ENCODE measurements at regions not wholly inside any gene's neighbourhood (a gene's known extent, or its start where the extent isn't known, plus 50 kb on each side); places are given as distances from the start of the nearest gene placed in this dataset.

DNA sequence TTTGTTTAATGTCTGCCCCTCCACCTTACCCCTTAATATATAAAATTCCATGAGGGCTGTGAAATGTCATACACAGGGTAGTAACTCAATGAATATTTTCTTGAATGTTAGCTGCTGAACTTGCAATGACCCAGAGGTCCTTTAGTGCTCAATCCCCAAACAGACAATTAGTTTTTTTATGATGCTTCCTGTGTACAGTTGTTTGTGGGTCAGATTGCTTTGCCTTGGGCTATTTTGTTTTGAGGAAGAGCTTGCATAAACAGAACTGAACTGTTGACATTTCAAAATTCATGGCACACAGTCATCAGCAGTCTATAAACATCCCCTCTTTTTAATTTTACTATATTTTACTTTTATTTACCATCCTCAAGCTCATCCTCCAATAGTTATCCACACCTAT lies 820.5 kb upstream of the SEL1L start:
- DNase-seq (ENCODE audit: low read depth in 2 of 2): no peak

- no peak for DNase-seq (ENCODE audit: low read depth in 2 of 2)
Observed at GRCh38 chr14:82359201-82359600, 825.5 kb upstream of the SEL1L start.

DNA sequence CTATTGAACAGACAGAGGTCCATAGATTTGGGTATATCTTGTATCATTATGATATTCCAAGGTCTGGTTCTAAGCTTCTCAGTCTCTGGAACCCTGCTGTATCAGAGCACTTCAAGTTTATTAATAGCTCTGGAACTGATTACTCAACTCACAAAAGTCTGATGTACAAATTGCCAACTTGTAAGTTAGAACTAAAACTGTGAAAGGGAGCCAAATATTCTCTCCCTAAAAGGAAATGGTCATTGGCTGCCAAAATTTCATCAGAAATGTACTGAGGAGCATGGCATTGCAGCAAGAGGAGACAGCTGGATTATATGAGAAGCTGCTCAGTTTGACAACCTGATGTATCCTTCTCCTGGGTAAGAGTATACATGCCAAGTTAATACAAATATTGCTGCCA lies 828.8 kb upstream of the SEL1L start:
- DNase-seq (ENCODE audit: low read depth in 2 of 2): no peak

DNA sequence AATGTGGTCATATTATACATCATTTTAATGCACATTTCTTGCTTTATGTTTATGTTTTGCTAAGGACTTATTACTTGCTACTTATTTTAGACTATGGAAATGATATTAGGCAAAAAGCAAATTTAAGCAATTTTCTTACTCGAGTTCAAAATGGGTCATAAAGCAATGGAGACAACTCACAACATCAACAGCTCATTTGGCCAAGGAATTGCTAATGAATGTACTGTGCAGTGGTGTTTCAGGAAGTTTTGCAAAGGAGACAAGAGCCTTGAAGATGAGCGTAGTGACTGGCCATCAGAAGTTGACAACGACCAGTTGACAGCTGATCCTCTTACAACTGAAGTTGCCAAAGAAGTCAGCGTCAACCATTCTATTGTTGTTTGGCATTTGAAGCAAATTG lies 831.8 kb upstream of the SEL1L start:
- DNase-seq (ENCODE audit: low read depth in 2 of 2): no peak

GRCh38 chr14:82366803-82367202 lies 833.1 kb upstream of the SEL1L start:
- no peak for DNase-seq (ENCODE audit: low read depth in 2 of 2)

- no peak for DNase-seq (ENCODE audit: low read depth in 2 of 2)
Observed at GRCh38 chr14:82379291-82379690, 845.6 kb upstream of the SEL1L start.

DNA sequence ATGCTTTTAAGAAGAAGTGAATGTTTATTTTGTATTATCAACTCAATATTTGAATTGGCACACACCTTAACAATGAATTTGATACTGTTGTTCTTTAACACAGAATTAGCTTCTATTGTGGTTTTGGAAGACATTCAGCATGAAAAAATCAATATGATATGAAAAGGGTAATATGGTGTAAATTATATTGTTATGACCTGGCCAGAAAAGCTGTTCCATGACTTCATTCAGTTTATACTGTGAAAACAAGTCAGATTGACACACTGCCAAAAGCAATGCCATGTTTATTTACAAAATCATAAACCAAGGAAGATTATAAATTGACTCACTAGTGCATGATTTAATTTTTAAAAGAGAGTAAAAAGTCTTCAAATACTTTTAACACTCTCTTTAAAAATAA lies 851.4 kb upstream of the SEL1L start:
- DNase-seq (ENCODE audit: low read depth in 2 of 2): no peak

DNA sequence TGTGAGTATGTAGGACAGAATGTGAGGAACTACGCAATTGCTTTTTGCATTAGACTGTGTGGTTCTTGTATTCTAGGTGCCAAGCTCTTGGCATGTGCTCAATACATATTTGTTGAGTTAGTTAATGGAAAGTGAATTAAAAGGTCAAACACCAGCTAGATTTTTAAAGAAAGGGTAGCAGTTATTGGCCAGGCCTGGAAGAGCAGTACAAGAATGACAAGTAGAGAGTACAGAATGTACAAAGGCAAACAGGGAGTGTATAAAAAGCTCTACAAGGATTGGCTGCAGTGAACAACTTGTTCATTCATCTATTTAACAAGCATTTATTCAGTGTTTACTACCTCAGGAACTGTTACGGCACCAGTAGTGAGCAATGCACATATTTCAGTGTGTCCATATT lies 854.0 kb upstream of the SEL1L start:
- no peak for DNase-seq (ENCODE audit: low read depth in 2 of 2)

DNA sequence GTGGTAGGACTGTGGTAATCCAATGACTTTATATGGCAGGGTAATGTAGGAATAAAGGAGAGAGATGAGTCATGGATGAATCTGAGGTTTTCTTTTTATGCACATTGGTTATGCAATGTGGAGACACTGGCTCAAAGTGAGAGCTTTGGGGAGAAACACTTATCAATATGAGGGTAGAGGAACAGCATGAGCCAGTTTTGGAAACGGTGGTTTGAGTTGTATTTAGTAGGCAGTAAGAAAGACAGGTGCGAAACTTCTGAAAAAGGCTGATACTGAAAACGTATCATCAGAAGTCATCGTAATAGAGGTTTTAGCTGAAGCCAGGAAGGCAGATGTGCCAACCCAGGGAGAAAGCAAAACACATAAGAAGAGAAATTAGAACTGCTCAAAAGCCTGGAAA lies 854.8 kb upstream of the SEL1L start:
- no peak for DNase-seq (ENCODE audit: low read depth in 2 of 2)

- DNase-seq (ENCODE audit: low read depth in 2 of 2): no peak
Observed at GRCh38 chr14:82390586-82390985, 856.9 kb upstream of the SEL1L start.

- no peak for DNase-seq (ENCODE audit: low read depth in 2 of 2)
Observed at GRCh38 chr14:82394916-82395315, 861.3 kb upstream of the SEL1L start.

DNA sequence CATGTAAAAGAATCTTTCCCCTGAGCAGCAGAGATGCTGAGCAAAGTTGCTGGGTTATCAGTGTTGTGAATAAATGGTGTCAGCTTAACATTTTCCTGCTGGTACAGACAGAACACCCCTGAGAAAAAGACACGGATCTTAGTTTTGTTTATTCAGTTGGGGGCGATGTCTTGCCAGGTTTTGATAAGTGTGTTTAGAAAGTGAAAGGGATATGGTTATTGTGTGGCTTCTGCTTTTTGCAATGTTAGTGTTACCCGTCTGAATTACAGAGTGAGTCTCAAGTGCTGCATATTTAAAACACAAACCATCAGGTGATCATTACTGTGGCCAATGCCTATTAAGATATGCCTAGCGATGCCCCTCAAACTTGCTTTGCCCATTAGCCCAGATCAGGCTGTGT lies 864.6 kb upstream of the SEL1L start:
- no peak for DNase-seq (ENCODE audit: low read depth in 2 of 2)

DNA sequence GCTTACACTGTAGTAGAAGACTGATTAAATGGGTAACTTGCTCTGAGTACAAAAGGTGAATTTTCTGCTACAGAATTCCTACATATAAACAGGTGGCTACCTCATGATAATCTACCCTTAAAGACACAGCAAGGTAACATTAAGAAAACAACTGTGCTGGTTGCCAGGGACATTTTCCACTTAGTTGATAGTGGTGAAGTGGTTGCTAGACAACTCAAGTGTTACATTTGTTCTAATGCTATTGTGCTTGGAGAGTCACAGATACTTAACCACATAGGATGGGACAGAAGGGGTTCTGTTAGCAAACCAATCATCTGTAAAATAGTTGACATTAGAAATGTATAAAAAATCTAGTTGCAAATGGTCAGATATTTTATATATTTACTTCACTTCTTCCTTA lies 870.3 kb upstream of the SEL1L start:
- no peak for DNase-seq (ENCODE audit: low read depth in 2 of 2)

DNA sequence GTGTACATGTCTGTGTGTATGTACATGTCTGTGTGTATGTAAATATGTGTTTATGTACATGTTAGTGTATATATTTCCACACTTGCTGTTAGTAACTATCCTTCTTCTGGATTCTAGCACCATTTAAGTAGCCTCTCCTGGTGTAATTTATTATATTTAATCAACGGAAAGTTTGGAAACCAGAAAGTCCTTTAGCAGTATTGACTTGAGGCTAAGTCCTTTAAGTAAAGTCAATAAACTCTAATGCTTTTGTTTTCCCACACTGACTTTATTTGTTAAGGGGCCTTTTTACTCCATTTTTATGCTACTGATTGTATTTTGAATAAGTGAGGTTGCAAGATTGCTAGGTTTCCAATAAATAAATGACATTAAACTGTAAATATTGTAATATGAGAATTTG lies 876.4 kb upstream of the SEL1L start:
- no peak for DNase-seq (ENCODE audit: low read depth in 2 of 2)

DNA sequence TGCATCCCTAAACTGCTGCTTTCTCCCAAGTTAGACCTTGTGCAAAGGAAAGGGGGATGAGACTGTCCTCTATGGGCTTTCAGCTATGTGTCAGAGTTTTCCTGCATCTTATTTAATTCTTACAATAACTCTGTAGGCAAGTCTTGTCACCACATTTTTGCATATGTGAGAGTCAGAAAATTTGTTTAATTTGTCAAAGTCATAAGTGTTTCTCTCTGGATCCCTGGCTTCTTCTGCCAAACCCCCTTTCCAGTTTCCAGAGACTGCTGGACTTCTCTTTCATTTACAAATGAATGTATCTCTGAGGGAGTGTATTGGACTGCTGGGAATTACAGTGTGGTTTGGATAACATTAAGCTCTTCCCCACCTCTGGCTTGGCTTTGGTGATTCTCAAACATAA lies 877.6 kb upstream of the SEL1L start:
- DNase-seq (ENCODE audit: low read depth in 2 of 2): no peak

DNA sequence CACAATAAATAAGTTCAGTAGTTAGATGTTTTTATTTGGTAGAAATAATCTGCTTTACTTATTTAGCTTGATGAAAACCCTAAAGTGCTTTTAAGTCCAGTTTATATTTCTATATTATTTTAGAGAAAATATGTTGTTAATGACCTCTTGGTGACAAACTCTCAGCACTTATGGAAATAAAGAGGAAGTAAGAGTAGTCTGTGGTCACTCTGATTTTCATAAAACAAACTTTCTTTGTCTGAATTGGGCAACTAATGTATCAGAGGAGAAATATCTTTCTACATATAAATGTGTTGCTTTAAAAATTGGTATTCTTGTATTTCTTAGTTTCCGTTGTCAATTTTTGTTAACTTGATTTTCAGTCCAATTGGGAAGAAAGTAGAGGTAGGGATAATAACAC lies 878.9 kb upstream of the SEL1L start:
- DNase-seq (ENCODE audit: low read depth in 2 of 2): no peak

- DNase-seq (ENCODE audit: low read depth in 2 of 2): no peak
Observed at GRCh38 chr14:82414853-82415539, 881.3 kb upstream of the SEL1L start.

GRCh38 chr14:82419933-82420332 lies 886.3 kb upstream of the SEL1L start:
- DNase-seq (ENCODE audit: low read depth in 2 of 2): no peak

DNA sequence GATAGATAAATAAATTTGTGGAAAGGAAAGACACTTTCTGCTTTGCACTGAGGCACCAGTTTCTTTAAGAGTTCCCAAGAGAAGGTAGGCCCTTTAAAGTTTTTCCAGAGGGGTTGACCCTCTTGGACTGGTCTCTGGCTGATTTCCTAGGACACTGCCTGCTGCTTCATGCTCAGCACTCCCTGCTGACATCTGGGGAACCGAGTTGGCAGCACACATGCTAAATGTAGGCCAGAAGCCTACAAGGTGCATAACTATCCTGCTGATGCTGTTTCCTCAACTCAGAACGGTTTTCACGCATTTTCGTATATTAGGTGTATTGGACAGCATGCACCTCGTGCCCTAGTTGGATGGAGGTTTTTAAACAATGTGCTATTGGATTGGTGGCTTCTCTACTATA lies 887.2 kb upstream of the SEL1L start:
- DNase-seq (ENCODE audit: low read depth in 2 of 2): no peak

GRCh38 chr14:82421286-82421685 lies 887.6 kb upstream of the SEL1L start:
- no peak for DNase-seq (ENCODE audit: low read depth in 2 of 2)

DNA sequence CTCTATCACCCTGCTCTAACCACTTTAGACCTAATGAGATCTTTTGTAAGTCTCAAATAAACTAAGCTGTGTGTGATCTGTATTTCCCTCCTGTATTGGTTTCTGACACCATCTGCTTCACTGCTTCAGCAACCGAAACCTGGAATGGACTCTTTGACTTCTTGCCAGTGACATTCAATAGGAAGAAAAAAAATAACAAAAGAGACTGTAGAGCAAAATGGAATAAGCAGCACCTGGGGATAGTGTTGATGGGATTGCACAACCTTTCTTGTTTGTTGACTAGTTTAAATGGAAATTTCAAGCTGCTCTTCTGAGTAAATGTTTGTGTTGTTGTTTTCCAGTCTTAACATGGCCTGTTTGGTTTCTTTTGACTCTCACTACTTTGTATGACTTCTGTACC lies 888.6 kb upstream of the SEL1L start:
- DNase-seq (ENCODE audit: low read depth in 2 of 2): no peak

DNA sequence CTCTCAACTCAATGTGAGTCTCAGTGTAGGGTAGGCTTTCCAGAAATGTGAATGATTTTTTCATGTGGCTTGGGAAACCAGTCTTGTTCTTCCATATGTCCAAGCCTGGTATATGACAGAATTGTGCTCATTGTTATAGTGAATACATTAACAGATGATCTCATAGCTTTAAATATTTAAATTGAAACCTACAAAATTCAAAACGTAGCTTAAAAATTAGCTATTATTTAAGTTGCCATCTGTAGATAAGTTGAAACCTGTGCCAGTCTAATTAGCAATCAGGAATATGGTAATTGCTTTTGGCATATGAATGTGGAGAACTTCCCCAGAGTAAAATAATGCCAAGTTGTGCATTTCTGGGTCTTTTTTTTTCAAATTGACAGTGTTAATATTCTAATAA lies 891.6 kb upstream of the SEL1L start:
- no peak for DNase-seq (ENCODE audit: low read depth in 2 of 2)

DNA sequence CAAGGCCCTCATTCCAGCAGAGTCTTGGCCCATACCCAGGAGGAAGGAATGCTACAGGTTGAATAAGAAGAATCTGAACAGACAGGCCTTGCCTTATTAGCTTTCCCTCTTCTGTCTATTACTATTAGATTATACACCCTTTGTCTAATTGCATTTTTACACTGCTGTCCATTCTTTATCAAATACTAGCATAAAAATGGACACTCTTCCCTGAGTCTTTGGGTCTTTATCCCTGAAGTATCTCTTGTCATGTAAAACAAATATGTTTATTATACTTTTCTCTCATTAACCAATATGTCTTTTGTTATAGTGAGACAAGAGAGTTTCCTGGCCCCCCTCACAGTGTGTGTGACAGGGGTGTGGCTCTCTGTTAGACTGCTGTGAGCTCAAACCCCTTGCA lies 897.4 kb upstream of the SEL1L start:
- no peak for DNase-seq (ENCODE audit: low read depth in 2 of 2)

DNA sequence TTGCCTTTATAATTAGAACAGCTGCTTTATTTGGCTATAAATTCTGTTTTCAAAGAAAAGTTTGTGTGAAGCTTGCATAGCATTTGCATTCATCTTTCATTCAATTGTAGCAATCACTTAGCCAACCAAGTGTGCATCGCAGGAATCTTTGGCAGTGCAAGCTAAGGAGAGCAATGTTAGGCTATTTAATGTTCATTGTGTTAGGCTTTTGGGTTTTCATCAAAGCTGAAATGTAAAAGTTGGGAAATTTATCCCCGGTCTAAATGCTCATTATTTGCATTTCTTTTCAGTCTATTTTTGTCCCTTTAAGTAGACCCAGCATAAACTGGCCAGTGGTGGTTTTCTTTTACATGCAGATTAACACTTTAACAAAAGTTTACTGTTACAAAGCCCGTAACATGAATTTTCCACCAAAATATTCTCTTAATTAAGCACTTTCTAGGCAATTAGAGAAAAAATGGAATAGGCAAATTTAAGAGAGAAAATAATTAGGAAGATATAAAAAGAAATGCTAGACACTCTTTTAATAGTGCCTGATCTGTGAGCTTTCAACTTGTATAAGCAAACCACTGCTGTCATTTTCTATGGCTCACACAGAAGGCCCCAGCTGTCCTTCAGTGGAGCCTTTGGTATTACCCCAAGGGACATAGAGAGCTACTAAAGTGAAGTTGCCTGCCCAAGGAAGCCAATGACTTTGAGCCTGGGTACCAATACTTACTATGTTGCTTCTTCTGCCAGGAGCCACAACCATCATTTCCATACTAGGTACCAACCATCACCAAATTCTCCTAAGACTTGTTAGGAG lies 898.9 kb upstream of the SEL1L start:
- no peak for DNase-seq (ENCODE audit: low read depth in 2 of 2)

Measured in stimulated activated CD4-positive, alpha-beta T cell treated with anti-CD3 and anti-CD28 coated beads, Interleukin-1b, Interleukin-23, amount 100 ng/mL, for 4 hours (primary cell).